Neuronal stem cell (in vitro differentiated cells): ENCODE measurements at regions not wholly inside any gene's neighbourhood (a gene's known extent, or its start where the extent isn't known, plus 50 kb on each side); places are given as distances from the start of the nearest gene placed in this dataset.

Experiments
- DNase-seq: peaks from one replicate; pipeline ENCODE4 v3.0.0-alpha.2; 2013; ENCODE audit warnings: low spot score
- H2AFZ ChIP-seq: one replicate; pipeline ENCODE4 v1.6.1; 2013; ENCODE audit warnings: mild to moderate bottlenecking, low read length, inconsistent platforms
- H2AK5ac ChIP-seq: 2 replicates; pipeline ENCODE4 v1.6.1; 2013; ENCODE audit warnings: low read depth, mild to moderate bottlenecking, inconsistent platforms, low read length, moderate library complexity, mixed read lengths
- H2BK120ac ChIP-seq: 2 replicates; pipeline ENCODE4 v1.6.1; 2013; ENCODE audit warnings: low read depth, mild to moderate bottlenecking, inconsistent platforms, low read length, moderate library complexity, mixed read lengths
- H2BK12ac ChIP-seq: one replicate; pipeline ENCODE4 v1.6.1; 2013; ENCODE audit warnings: low read length, inconsistent platforms
- H2BK15ac ChIP-seq: 2 replicates; pipeline ENCODE4 v1.6.1; 2013; ENCODE audit warnings: mild to moderate bottlenecking, low read length, inconsistent platforms, mixed read lengths
- H2BK5ac ChIP-seq: one replicate; pipeline ENCODE4 v1.6.1; 2013; ENCODE audit warnings: inconsistent platforms, mild to moderate bottlenecking, low read length, moderate library complexity
- H3K14ac ChIP-seq: one replicate; pipeline ENCODE4 v1.6.1; 2013; ENCODE audit warnings: low read length, inconsistent platforms
- H3K18ac ChIP-seq: 2 replicates; pipeline ENCODE4 v1.6.1; 2013; ENCODE audit warnings: low read length, inconsistent platforms
- H3K23ac ChIP-seq: 2 replicates; pipeline ENCODE4 v1.6.1; 2013; ENCODE audit warnings: low read depth, mild to moderate bottlenecking, mixed read lengths, low read length, inconsistent platforms; ENCODE audit not compliant: poor library complexity
- H3K27ac ChIP-seq: replicated peaks from 3 replicates; pipeline ENCODE4 v1.5.1; 2013; ENCODE audit warnings: low read length, inconsistent platforms
- H3K27me3 ChIP-seq, 3 experiments: 2 replicates each; pipeline ENCODE4 v1.6.1; 2013; ENCODE audit warnings: low read length in 3 of 3, mild to moderate bottlenecking in 2 of 3, inconsistent platforms in 1 of 3, low read depth in 1 of 3, mixed read lengths in 1 of 3, moderate library complexity in 1 of 3; ENCODE audit not compliant: control insufficient read depth in 3 of 3, insufficient read depth in 3 of 3
- H3K36me3 ChIP-seq, 2 donors: replicated peaks in 1 of 2; 2 replicates each; pipeline ENCODE4 v1.6.1; 2013; ENCODE audit warnings: low read length in 2 of 2; ENCODE audit not compliant: control insufficient read depth in 2 of 2, insufficient read depth in 2 of 2
- H3K4ac ChIP-seq: 2 replicates; pipeline ENCODE4 v1.6.1; 2013; ENCODE audit warnings: inconsistent platforms, mild to moderate bottlenecking, low read length, moderate library complexity
- H3K4me1 ChIP-seq, 2 donors: 1 replicate in 1 of 2; 2 replicates in 1 of 2; pipeline ENCODE4 v1.6.1; 2013; ENCODE audit warnings: low read length in 2 of 2, low read depth in 1 of 2; ENCODE audit not compliant: control insufficient read depth in 2 of 2, insufficient read depth in 1 of 2
- H3K4me2 ChIP-seq: one replicate; pipeline ENCODE4 v1.6.1; 2013; ENCODE audit warnings: mild to moderate bottlenecking, low read length, inconsistent platforms; ENCODE audit not compliant: insufficient read depth, poor library complexity, severe bottlenecking
- H3K4me3 ChIP-seq, 2 donors: 2 replicates each; pipeline ENCODE4 v1.5.1; 2013; ENCODE audit warnings: low read length in 2 of 2, mild to moderate bottlenecking in 2 of 2, inconsistent platforms in 1 of 2, moderate library complexity in 1 of 2
- H3K79me1 ChIP-seq: one replicate; pipeline ENCODE4 v1.6.1; 2013; ENCODE audit warnings: low read depth, mild to moderate bottlenecking, inconsistent platforms, low read length, moderate library complexity
- H3K9ac ChIP-seq: one replicate; pipeline ENCODE4 v1.6.1; 2013; ENCODE audit warnings: mild to moderate bottlenecking, low read depth, low read length, inconsistent platforms; ENCODE audit not compliant: poor library complexity
- H3K9me3 ChIP-seq, 2 donors: replicated peaks in 1 of 2; 2 replicates each; pipeline versions ENCODE3 to v1.6.1; 2013; ENCODE audit warnings: low read length in 2 of 2, mild to moderate bottlenecking in 2 of 2, inconsistent platforms in 1 of 2, low read depth in 1 of 2, mixed read lengths in 1 of 2, moderate library complexity in 1 of 2; ENCODE audit not compliant: control insufficient read depth in 2 of 2, insufficient read depth in 1 of 2
- H4K8ac ChIP-seq: one replicate; pipeline ENCODE4 v1.6.1; 2013; ENCODE audit warnings: low read depth, mild to moderate bottlenecking, inconsistent platforms, low read length, moderate library complexity
- H4K91ac ChIP-seq: one replicate; pipeline ENCODE4 v1.6.1; 2013; ENCODE audit warnings: low read length, low read depth, mild to moderate bottlenecking, inconsistent platforms; ENCODE audit not compliant: poor library complexity
- WGBS, 2 donors: extraction: QIAGEN DNeasy Blood & Tissue Kit; methylation state at CpG; one replicate each; pipeline ENCODE4 v1.1.7; 2013; ENCODE audit warnings: missing lambda C conversion rate in 2 of 2, mixed read lengths in 1 of 2; ENCODE audit not compliant: insufficient read length in 2 of 2, insufficient replicate concordance in 1 of 2; ENCODE audit errors: extremely low coverage in 2 of 2; 5-methylcytosine and 5-hydroxymethylcytosine counted together

DNA sequence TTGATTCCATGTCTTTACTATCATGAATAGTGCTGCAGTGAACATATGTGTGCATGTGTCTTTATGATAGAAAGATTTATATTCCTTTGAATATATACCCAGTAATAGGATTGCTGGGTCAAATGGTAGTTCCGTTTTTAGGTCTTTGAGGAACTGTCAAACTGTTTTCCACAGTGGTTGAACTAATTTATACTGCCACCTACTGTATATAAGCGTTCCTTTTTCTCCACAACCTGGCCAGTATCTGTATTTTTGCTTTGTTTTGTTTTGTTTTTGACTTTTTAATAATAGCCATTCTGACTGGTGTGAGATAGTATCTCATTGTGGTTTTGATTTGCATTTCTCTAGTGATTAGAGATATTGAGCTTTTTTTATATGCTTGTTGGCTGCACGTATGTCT, 641.6 kb downstream of the SUCLG1 start:
- Histone ChIP-seq H3K4me3 (no peak overlapping the region), H2BK15ac (no peak overlapping the region), H3K27ac (no peak overlapping the region), H3K14ac (no peak overlapping the region), H4K91ac (no peak overlapping the region), H2BK5ac (no peak overlapping the region), H3K36me3 (no peaks in the 10 kb centered on the region), H2AFZ (no peak overlapping the region), H2BK12ac (no peak overlapping the region), H3K18ac (no peak overlapping the region), H3K4ac (no peak overlapping the region), H4K8ac (no peak overlapping the region), H3K23ac (no peak overlapping the region), H3K9me3 (no peaks in the 10 kb centered on the region), H3K27me3 (no peaks in the 10 kb centered on the region), H3K79me1 (no peaks in the 10 kb centered on the region), H2BK120ac (no peak overlapping the region), H3K9ac (no peak overlapping the region), H3K4me2 (no peak overlapping the region), H3K4me1 (no peaks in the 10 kb centered on the region), H2AK5ac (no peak overlapping the region)
- WGBS, 2 donors: no CpG with 5 or more reads among the region's 3 CpGs
- no peak for DNase-seq

DNA sequence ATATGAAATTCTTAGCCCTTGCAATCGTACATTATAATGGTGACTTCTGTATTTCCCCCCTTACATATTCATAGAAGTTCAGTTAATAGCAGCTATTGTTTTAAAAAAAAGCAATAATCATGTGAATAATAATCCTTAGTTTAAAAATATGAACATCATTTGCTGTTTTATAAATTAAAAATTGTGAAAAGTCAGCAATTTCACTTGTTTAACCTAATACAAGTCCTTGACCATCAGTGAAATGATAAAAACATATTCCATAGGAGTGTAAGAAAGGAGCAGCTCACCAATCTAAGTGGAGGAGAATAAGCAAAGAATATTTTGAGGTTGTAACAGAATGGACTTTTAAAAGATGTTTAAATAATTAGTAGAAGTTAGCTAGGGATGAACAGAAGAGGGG, 650.2 kb downstream of the SUCLG1 start:
- H2AFZ ChIP-seq: no peak overlapping the region
- no peak overlapping the region for H2BK15ac ChIP-seq
- no peak overlapping the region for H4K8ac ChIP-seq
- no CpG with 5 or more reads among the region's 1 CpG for WGBS, 2 donors
- DNase-seq: no peak
- H2BK120ac ChIP-seq: no peak overlapping the region
- H3K23ac ChIP-seq: no peak overlapping the region
- no peak overlapping the region for H2AK5ac ChIP-seq
- no peak overlapping the region for H3K18ac ChIP-seq
- H3K27me3 ChIP-seq: no peaks in the 10 kb centered on the region
- no peaks in the 10 kb centered on the region for H3K9me3 ChIP-seq
- H3K27ac ChIP-seq: no peak overlapping the region
- H3K79me1 ChIP-seq: no peaks in the 10 kb centered on the region
- no peak overlapping the region for H4K91ac ChIP-seq
- no peak overlapping the region for H3K4me3 ChIP-seq
- H3K9ac ChIP-seq: no peak overlapping the region
- H3K36me3 ChIP-seq: no peaks in the 10 kb centered on the region
- H3K4me2 ChIP-seq: no peak overlapping the region
- H3K4ac ChIP-seq: no peak overlapping the region
- no peaks in the 10 kb centered on the region for H3K4me1 ChIP-seq
- no peak overlapping the region for H2BK5ac ChIP-seq
- H3K14ac ChIP-seq: no peak overlapping the region
- H2BK12ac ChIP-seq: no peak overlapping the region

DNA sequence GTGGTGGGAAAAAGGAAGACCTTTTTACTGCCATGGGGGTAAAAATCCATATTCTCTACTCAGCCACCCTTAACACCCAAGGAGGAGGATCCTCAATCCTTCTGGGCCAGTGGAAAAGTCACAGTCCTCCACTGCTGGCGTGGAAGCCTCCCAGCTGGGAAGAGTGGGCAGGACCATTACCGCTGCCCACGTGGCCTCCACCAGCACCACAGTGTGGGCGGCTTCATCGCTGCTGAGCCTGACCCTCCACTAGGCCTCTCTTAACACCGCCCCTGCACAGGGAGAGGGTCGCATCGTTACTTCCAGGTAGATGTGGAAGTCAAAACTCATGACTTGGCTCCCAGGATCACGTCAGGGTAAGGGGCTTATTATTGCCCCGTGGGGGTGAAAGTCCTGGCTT, 656.5 kb downstream of the SUCLG1 start:
- no peak overlapping the region for H3K4me2 ChIP-seq
- no CpG with 5 or more reads among the region's 10 CpGs for WGBS, 2 donors

DNA sequence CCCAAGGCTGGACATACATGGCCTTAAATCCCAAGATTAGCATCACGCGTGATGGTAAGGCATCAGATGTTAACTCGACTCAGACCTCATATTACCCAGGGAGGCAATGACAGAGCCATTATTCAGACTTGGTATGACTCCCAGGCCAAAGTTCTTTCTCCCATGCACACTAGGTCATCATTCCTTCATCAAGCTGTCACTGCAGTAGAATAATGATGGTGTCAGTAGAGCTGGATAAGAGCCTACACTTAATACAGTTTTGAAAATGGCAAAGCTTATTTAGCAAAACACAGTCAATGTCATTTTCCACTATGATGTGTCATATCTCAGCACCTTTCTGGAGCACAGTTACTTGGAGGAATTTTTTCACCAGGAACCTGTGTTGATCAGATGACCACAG, 663.3 kb downstream of the SUCLG1 start:
- no peak overlapping the region for H4K91ac ChIP-seq

More for the DNA sequence above, 656.5 kb downstream of the SUCLG1 start:
- Histone ChIP-seq H2AK5ac (no peak overlapping the region), H3K23ac (peak overlapping the region; percentile 14), H3K4me1 (no peaks in the 10 kb centered on the region), H2BK120ac (no peak overlapping the region), H3K27ac (no peak overlapping the region), H3K18ac (no peak overlapping the region), H4K8ac (no peak overlapping the region), H2AFZ (no peak overlapping the region), H3K79me1 (no peaks in the 10 kb centered on the region), H4K91ac (no peak overlapping the region), H3K14ac (no peak overlapping the region), H3K4ac (no peak overlapping the region), H3K27me3 (no peaks in the 10 kb centered on the region), H3K9ac (no peak overlapping the region), H2BK15ac (no peak overlapping the region), H3K4me3 (no peak overlapping the region), H3K36me3 (no peaks in the 10 kb centered on the region), H2BK12ac (no peak overlapping the region), H2BK5ac (no peak overlapping the region), H3K9me3 (no peaks in the 10 kb centered on the region)
- no peak for DNase-seq

More for the DNA sequence above, 663.3 kb downstream of the SUCLG1 start:
- Histone ChIP-seq H3K79me1 (no peaks in the 10 kb centered on the region), H2BK12ac (no peak overlapping the region), H3K23ac (no peak overlapping the region), H2BK15ac (no peak overlapping the region), H4K8ac (no peak overlapping the region), H2AFZ (no peak overlapping the region), H3K9ac (no peak overlapping the region), H2BK120ac (no peak overlapping the region), H2AK5ac (no peak overlapping the region), H3K27ac (no peak overlapping the region), H3K14ac (no peak overlapping the region), H3K4me2 (no peak overlapping the region), H3K9me3 (no peaks in the 10 kb centered on the region), H3K4me3 (no peak overlapping the region), H2BK5ac (no peak overlapping the region), H3K36me3 (no peaks in the 10 kb centered on the region), H3K4me1 (no peaks in the 10 kb centered on the region), H3K18ac (no peak overlapping the region), H3K4ac (no peak overlapping the region), H3K27me3 (no peaks in the 10 kb centered on the region)
- WGBS, 2 donors: no CpG with 5 or more reads among the region's 3 CpGs
- no peak for DNase-seq
